NCI-H2081 treated with DMSO at 0.1 percent for 48 hours (cell line): ENCODE measurements at regions not wholly inside any gene's neighbourhood (a gene's known extent, or its start where the extent isn't known, plus 50 kb on each side); places are given as distances from the start of the nearest gene placed in this dataset.

Experiments used
- DNase-seq: peaks from one replicate; lab custom pipeline; 2025; lab: John Stamatoyannopoulos, UW

DNA sequence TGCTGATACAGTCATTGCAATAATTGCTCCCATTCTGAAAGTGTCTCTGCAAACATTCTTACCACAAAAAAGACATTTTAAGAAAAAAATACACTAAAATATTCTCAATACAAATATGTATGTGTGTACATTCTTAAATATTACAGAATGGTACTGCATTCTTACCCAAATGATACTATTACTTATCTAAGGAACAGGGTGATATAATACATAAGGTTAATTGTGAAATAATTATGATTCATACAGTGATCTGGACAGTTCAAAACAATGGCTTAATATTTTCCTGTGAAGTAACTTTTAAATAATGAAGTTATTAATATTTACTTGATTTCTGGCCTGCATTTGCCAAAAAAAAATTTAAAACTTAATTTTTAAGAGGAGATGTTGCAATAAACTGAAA, 694.6 kb downstream of the TUSC7 start:
- DNase-seq: no peak

DNA sequence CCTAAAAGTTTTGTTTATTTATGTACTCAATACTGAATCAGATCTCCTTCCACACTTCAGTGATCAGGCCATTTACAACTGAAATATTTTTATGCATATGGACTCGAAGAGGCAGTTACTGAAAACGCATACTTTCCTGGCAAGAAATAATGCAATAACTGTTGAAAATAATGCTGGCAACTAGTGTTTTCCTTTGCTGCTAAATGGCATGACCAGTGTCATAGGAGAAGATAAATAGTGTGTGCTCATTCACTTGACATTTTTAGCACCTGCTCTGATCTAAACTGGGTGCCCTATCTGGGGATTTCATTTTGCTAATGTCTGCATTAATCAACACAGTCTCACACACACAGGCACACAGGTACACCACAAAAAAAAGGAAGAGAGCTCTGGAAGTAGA, 695.2 kb downstream of the TUSC7 start:
- DNase-seq: no peak

DNA sequence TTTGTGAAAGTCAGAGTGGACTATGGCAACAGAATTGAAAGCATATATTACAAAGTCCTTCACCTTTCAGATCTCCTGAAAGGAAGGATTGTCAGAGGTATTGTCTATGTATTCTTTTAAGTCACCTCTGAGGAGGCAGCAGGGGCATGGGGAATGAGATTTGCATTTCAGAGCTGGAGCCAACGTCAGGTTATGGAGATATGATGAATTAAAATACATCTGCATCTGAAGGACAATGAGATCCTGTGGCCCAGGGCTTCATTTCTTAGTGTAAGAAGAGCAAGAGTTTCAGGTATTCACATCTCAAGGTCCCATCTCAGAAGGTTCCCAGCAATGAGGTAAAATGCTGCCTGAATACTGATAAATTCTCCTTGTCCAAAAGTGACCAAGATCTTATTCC, 695.8 kb downstream of the TUSC7 start:
- no peak for DNase-seq

DNA sequence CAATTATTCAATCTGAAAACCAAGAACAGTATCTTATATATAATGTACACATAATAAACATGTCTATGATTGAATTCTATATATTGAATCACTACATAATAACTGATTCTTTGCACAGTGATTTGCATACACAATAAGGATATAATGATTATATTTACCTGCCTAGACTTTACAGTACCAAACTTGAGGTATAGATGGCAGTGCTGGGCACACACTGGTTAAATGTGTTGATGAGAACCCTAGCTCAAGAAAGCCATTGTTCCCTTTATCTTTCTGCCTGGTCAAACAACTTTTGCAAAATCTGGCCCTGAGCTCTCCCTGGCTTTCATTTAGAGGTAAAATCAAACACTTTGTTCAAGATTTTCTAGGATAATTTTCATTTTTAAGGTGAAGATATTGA, 697.7 kb downstream of the TUSC7 start:
- DNase-seq: peak; percentile 56

DNA sequence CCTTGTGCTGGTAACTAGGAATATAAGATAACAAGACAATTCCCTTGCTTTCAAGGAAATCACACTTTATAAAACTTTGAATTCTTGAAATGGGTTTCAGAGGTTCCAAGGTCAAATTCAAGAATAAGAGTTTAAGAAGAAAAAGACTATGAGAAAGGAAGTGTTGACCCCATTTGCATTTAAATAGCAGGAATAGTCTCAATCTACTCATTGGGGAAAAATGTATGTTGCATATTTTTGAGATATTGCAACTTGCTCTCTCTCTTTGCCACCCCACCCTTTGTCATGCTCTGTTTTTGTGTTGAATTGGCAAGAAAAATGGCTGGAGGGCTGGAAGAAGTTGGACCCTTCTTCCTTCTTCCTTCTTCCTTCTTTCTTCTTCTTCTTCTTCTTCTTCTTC, 699.2 kb downstream of the TUSC7 start:
- DNase-seq: no peak

DNA sequence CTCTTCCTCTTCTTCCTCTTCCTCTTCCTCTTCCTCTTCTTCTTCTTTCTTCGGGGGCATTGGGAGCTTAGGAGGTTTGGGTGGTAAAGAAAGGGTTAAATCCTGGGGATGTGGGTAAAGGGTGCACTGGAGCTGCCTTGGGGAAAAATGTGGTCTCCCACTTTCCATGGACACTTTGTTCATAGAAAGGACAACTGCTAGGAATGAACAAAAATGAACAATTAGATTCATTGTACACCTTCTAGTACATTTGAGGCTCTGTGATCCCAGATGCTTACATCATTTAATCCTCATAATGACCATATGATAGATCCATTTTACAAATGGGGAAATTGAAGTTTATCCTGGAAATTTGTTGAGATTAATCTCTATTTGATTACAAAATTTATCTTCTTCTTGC, 699.7 kb downstream of the TUSC7 start:
- DNase-seq: no peak

DNA sequence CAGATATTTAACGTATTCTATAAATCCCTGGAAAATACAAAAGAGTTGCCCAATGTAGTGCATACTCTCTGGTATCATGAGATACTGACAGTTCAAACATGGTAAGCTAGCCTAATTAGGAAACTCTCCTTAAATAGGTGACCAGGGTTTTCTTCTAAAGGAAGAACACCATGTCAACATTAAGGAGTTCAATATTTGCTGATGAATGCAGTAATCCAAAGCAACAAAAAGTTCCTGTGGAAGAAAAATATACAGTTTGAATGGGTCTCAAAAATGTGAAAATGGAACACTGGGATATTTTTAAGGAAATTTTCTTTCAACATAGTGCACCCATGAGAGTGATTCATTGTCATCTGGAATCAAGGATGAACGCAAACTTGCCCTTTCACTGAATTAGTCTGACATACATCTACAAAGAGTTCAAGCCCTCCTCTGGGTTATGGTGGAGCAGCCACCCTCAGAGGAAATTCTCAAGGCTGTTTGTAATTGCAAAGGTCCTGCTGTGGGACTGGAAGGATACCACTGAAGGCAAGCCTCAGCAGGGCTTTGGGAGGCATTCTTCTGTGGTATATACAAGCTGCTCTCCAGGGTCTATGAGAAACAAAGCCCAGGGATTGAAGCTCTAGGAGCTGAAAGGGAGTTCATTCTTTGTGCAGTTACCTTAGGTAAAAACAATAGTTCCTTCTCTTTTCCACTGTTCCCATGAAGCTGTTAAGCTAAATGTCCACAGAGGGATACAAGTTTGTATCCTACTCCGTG, 700.3 kb downstream of the TUSC7 start:
- DNase-seq: no peak

DNA sequence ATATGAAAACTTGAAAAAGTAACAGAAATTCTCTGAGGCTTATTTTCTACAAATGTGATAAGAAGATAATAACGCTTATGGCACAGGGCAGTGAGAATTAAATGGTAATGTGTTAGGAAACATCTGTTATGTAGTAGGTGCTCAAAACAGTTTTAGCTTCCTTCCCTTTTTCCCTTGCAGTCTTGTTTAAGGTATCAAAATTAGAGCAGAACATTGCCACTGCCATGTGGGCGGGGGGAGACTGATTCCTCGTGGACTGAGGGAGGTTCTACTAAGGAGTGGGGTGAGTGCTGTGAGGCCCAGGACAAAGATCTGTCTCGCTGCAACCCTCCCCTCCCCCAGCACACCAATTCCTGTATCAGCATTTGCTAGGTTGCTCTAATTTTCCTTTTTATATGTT, 702.4 kb downstream of the TUSC7 start:
- no peak for DNase-seq

DNA sequence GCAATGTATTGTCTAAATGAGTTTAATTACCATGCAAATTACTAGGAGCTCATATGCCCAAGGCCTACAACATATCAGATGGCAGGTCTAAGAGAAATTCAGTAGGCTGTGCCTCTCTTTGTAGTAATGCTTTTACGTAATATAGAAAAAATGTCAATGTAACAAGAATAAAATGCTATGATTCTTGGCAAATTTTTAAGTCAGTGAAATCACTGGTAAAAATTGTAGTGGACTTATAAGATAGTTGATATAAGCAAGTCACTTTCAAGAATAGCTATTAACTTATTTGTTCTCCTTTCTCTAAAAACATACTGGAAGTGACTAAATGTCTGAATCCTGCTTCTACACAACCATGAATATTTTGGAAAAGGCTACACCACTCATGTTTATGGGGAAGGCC, 707.8 kb downstream of the TUSC7 start:
- DNase-seq: no peak

DNA sequence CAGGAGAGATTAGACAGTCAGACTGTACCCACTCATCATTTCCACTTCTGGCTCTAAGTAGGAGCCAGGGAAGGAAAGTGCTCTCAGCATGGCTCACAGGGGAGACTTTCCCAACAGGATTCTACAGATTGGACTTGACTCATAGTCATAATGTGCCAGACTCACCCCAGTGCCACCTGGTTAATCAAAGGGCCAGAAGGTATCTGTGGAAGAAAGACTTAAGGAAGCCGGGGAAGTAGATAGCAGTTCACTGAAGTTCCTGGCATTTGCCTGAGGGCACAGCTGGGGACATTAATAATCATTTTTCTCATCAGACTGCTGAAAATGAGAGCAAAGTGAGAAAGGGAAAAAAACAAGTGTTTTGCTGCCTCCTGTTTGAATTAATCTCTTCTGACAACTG, 717.5 kb downstream of the TUSC7 start:
- no peak for DNase-seq

DNA sequence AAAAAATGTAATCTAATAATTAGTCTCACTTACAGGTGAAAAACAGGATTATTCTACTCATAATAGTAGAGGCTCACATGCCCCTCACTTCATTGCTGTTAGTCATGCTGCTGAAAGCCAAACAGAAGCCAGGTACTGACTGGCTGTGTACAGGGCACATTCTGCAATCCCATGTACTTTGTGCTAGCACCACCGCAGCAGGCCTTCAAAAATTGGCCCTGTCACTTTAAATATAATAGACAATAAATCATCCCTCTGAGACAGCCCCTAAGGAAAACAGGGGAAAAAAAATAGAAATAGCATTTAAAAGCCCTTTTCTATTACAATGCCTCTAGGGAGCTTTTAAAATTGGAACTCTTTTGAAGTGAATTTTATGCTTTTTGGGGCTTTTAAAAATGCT, 723.8 kb downstream of the TUSC7 start:
- DNase-seq: no peak

DNA sequence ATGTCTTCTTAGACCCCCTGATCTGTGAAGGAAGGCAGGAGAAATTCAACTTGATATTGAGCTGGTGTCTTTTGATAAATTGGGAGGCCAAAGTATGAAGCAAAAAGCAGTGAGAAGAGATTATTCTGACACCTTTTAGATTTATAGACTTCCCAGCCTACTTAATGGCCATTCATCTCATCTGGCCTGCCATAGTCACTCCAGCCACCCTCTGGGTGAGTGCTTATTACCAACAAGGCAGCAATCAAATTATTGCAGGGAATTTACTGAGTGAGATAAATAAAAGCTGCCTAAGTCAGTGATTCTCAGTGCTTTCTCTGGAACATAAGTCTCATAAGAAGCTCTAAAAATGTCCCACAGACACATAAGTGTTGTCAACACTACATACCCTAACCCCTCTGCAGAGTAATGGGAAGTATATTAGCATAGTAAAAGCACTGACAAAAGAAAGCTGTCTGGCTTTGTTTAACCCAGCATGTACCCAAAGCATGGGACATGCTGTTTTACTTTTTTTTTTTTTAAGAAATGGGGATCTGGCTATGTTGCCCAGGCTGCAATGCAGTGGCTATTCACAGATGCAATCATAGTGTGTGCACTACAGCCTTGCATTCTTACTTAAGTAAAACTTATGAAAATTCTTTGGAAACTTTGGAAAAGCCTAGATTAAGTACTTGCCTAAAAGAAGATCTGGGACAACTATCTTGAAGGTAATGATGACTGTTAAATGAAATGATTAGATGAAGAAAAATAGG, 725.3 kb downstream of the TUSC7 start:
- no peak for DNase-seq

DNA sequence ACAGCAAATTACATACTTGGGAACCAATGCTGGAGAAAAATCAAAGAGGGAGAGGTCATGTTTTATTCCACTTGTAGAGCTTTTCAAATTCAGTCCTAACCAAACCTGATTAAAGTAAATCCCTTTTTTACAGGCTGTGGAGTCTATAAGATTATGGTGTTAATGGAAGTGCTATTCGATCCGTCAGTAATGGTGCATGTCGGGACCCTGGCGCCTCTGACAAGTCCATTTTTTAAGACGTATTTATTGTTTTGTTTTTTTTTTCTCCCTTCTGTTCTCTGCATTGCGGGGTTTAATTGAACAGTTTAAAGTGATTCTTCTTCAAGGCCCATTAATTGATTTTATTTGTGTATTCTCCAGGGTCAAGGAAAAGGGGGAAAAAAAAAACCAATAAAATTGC, 725.9 kb downstream of the TUSC7 start:
- no peak for DNase-seq

DNA sequence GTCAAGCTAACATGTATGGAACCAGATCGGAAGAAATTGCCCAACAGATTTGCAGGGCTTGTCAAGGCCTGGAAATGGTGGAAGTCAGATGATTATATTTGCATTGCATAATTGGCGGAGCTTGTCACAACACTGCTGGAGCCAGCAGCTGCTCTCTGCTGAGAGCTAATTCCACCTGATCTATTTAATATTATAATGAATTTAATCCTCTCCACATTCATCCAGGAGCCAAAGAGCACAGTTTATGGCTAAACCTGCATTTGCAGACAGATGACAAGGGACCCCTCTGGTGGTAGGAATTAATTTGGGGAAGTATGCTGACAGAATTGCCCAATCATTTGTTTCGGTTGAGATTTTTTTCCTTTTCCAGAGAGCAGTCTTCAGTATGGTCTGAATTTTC, 730.2 kb downstream of the TUSC7 start:
- peak; percentile 92 for DNase-seq

DNA sequence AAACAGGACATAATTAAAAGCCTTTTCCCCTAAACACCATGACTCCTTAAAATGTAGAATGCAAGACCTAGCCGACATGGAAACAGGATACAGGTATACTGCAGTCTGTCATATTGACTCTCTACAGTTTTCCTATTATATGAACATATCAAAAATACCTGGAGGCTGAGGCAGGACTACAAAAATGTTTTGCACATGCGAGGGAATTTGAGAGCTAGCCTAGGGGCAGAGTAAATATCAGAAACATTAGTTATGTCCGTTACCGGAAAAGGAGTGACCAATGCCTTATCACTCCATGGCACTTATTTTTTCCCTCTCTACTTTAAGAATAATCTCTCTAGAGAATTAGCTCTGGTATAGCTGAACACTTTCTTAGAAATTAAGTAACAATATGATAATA, 732.3 kb downstream of the TUSC7 start:
- no peak for DNase-seq

DNA sequence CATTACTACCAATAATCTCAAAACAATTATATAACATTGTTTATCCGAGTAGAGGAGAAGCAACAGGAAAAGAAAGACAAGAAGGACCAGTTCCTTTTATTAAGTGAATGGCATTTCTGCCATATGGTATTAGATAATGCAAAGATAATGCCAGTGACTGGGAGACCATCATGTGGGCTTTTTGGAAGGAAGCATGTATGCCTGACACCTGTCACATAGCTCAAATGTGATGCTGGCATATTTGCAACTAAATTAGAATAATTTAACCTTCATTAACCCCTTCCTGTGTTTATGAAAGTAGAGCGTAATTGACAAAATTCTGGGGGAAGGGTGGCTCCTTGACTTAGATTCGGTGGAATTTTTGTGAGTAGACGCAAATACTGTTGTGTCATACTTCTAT, 733.0 kb downstream of the TUSC7 start:
- no peak for DNase-seq

DNA sequence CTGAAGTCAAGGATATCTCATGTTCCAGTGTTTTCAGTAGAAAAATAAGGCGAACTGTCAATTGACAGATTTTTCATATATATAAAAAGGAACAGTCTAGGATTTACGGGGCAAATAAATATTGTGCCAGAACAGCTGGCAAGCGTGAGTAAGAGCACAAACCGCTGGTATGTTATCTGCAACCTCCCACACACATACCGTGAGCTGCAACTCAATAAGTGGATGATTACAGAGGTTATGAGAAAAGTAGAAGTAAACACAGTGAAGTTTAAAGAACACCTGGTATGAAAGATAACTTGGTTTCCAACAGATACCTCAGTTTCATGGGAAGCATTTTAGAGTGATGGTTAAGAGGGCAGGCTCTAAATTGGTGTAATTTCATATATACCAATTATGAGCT, 733.4 kb downstream of the TUSC7 start:
- no peak for DNase-seq

DNA sequence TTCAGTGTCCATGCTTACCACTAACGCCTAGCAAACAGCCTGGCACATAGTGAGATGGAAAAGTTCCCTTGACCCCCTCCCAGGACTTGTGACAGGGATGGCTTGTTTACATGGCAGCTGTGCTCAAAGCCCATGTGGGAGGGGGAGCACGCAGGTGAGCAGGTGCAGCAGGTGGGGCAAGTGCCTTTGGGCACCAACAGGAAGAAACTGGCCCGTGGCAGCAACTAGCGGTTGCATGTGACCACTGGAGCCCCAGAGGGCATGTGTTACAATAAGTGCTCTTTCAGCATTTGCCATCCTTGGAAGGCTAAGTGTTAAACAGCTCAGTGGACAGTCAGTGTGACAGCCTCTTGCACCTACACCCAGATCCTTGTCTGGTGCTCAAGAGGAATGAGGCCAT, 734.6 kb downstream of the TUSC7 start:
- DNase-seq: no peak

DNA sequence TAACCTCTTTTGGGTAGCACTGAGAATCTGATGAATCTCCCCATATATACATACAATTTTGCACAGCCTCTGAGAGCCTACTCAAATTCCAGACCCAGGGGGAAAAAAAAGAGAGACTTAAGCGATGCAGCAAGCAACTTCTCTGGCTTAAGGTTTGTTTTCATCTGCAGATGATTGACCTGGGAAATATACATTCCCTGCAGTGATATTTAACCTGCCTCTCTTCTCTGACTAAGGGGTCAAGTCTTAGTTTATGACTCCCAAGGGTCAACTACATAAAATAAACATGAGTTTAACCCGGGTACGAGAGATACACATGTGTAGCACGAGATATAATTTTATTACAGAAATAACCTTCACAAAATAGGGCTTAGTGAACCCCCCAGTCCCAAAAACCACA, 737.8 kb downstream of the TUSC7 start:
- no peak for DNase-seq

DNA sequence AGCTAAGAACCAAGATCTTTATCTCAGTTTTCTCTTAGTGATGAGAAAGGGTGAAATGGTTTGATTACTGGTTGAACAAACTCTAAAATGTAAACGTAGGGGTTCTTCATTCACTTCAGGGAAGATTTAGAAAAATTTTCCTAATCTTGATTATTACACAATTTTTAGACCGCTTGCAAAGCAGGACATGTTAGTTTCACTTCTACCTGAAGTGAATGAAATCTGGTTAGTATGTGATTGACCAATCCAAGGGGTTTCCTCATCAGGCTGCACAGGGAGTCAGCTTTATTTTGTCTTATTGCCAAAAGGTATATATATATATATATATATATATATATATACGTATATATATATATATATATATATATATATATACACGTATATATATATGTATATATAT, 740.4 kb downstream of the TUSC7 start:
- no peak for DNase-seq

DNA sequence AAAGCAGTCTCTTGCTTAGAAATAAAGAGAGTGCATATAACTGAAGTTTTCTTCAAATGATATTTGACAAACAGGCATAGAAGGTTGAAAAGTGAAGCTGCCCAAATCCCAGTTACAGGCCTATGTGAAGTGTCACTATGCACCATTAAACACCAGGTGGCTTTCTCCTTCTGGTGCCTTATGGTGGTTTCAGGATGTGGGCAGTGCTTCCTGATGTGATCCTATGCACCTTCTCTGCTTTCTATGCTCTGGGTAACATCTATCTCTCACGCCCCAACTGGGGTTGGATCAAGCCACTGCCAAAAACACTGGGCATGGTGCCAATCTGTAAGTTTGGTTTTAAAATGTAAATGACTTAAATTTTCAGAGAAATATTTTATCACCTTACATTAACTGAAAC, 744.7 kb downstream of the TUSC7 start:
- DNase-seq: no peak

DNA sequence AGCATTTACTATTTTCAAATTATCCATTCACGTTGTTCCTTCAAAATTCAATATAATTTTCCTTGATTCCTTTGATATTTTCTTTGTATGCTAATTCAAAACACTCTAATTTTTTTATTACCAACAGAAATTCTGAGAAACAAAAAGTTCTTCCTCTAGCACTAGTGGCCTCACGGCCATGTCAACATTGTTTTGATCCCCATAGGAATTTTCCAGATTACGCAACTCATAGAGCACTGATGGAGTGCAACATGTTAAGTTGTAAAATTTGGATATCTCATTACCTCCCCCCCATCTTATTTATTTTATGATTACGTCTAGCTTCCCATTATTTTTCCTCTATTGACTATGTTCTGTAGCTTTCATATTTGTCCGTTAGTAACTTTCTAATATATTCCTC, 745.3 kb downstream of the TUSC7 start:
- DNase-seq: no peak

DNA sequence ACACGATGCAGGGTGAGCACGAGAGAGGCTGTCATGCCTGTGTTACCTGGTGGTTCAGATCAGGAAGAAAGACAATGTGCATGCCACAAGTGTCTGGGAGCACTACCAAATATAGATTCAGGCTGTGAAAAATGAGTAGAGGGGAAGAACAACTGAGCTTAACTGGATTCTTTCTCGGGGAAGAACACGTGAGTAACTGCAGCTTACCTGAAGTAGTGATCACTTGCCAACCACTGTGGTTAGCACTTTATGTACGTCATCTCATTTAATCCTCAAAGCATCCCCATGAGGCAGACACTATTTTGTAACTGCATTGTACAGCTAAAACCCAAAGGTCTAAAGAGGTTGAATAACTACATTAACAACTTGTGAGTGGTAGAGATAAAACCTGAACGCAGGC, 746.2 kb downstream of the TUSC7 start:
- no peak for DNase-seq
